NCI-H2171 treated with DMSO at 0.1 percent for 48 hours (cell line): ENCODE measurements at regions not wholly inside any gene's neighbourhood (a gene's known extent, or its start where the extent isn't known, plus 50 kb on each side); places are given as distances from the start of the nearest gene placed in this dataset.
A peak's percentile ranks its signal among the peaks of the same experiment; 100 is the strongest.

Experiments used
- DNase-seq: peaks from one replicate; lab custom pipeline; 2025; lab: John Stamatoyannopoulos, UW

DNA sequence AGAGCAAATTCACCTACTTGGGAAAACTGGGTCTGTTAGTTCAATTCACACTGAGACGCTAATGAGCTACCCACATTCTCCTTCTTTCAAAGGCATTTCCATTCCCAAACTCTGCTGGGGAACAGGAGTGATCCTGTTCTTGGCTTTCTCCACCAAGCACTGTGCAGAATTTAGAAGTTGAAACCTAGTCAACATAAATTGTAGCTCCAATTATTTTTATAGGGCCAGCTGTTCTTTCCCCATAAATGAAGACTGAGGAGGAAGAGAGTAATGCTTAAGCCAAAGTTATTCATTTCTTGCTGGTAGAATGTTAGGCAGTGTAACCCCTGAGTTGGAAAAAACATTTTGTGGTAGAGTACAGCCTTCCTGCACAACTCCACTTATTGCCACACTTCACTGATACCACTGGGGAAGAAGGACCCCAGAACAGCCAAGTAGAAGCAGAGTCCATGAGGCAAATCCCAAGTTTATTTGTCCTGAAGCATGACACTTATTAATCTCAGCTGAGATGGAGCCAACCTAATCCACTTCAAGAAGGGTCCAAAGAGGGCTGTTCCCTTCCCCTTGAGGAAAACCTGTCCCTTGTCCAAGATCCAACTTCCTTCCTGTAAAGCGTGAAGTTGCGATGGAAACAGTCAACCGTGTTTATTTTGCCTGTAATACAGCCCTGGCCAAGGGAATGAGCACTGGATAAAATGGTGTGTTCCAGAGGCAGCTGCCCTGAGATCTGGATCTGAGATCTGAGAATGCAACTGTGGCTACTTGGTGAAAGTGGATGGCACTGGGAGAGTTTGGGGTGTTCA lies 151.8 kb downstream of the TBX5 start:
- DNase-seq: no peak

DNA sequence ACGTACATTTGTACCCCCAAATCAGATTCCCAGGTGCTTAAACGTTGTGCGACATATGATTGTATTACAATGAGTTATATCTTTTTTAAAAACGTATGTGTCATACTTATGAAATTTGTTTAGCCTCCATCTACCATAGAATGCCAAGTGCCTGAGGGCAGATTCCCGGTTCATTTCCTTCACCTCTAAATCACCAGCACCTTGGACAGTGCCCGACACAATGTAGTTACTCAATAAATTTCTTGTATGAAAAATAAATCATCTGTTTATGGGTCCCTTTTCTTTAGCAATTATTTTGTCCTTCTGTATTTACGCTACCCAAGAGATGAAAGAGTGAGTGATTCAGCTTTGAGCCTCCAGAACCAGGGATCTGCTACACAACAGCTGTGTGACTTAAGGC lies 157.4 kb downstream of the TBX5 start:
- no peak for DNase-seq

DNA sequence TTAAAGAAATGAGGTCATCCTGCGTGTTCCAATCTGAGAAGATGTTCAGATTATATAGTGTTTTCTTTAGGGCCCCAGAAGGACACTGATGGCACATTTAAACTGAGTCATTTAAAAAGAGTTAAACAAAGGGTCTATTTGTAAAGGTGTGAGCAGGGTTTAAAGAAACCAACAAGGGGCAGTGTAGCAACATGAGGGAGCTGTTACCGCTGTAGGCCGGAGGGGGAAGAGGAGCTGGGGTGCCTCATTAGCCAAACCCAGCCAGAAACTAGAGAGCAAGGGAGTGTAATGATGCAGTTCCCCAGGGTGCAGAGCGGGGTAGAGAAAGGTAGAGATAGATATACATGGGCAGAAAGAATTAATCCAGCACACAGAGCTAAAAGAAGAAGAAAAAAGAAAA lies 160.4 kb downstream of the TBX5 start:
- no peak for DNase-seq

DNA sequence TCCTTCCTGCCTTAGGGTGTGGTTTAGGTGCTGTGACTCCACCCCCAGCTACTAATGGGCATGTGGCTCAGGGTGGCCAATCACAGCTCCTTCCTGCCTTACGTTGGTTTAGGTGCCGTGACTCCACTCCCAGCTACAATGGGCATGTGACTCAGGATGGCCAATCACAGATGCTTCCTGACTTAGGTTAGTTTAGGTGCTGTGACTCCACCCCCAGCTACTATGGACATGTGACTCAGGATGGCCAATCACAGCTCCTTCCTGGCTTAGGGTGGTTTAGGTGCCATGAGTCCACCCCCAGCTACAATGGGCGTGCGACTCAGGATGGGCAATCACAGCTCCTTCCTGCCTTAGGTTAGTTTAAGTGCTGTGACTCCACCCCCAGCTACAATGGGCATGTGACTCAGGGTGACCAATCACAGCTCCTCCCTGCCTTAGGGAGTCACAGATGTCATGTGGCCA lies 163.9 kb downstream of the TBX5 start:
- DNase-seq: peak; percentile 51

DNA sequence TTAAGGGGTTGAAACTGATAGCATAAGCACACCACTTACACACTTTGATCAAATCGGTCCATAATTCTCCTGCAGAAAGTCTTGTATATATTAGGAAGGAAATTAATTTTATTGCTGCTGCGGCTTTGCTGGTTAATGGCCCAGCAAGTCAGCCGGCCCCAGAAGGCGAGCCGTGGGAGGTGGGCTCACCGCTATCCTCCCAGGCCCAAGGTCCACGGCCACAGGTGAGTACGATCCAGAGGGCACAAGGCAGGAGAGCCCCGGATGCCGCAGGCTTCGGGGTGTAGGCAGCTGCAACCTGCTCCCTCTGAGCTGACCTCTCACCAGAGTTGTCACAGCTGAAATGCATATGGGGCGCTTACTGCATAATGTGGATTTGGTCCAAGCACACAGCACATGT lies 165.7 kb downstream of the TBX5 start:
- no peak for DNase-seq

DNA sequence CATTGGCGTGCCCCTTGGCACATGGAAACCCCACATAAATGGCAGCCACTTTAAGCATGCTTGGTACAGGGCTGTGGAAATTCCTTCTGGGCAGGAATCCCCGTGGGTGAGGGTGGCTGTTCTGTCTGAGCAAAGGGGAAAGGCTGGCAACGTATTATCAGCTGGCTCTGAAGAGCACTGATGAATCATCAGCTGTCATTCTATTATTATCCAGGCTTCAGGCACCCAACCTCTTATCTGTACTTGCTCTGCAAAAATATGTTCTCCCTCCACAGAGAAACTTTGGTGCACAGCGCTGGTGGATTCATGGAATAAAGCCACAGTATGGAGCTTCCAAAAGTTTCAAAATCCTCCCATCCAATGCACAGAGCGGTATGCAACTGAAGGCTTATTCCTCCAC lies 167.1 kb downstream of the TBX5 start:
- DNase-seq: no peak

DNA sequence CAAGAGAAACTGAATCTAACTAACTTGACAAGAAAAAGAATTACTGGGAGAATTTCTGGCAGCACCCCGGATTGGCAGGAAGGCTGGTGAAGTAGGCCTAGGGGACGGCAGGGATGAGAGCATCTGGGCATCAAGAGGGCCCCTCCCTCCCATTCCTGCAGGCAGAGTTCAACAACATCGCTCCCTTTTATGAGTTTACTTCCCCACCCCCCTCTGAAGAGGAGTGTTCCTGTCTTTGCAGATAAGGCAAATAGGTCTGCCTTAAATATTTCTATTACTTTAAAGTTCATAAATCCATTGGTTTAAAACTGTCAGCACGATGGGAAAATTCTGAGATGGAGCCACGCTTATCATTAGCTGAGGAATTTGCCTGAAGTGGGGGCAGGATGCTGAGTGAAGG lies 168.7 kb downstream of the TBX5 start:
- no peak for DNase-seq

DNA sequence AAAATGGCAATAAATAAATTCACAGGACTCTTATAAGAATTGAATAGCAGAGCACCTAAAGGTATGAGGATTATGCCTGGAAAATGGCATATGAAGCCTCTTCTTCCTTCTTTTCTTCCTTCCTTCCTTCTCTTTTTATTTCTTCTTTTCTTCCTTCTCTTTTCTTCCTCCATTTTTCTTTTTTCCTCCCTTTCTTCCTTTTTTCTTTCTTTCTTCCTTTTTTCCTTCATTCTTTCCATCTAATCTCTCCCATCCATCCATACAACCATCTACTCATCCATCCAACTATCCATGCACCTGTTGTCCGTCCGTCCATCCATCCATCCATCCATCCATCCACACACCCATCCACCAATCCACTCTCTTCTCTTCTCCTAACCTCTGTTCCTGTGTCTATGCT lies 173.8 kb downstream of the TBX5 start:
- DNase-seq: no peak

DNA sequence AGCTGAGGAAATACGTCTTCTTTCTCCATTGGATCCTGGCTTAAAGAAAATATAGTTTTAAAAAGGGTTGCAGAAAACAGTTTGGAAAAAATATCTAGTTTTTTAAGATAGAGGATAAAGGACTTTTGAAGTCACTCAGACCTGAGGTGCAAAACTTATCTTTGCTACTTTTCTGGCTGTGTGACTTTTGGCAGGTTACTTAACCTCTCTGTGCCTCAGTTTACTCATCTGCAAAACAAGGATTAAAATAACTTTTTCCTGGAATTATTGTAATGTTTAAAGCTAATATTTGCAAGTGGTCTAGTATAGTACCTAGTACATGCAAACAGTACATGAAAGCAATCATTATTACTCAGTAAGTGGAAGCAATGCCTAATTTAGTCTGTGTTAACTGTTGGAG lies 176.8 kb downstream of the TBX5 start:
- DNase-seq: no peak

DNA sequence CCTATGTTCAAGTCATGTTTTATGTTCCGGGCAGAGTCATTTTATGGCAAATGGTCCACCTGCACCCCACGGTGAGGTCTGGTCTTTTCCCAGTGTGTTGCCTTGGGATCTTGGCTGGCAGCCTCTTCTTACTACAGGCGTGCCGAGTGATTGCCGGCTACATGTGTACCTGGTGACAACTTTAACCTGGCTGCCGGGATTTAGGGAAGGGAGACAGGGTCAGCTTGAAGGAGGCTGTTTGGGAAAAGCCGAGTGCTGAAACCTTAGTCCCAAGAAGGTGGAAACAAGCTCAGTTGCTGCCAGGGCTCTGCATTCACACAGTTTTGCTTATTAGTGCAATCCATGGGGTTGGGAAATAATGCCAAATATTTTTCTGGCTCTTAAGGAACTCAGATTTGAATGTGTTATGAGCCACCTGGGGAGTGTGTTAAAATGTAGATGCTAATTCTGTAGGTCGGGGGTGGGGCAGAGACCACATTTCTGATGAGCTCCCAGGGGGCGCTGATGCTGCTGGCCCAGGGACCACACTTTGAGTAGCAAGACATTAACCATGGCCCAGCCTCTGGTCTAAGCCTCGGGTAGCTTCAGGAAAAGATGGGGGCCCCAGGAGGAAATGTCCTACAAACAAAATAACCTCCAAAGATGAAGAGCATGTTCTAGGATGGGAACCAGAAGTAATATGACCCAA lies 179.6 kb downstream of the TBX5 start:
- DNase-seq: no peak

DNA sequence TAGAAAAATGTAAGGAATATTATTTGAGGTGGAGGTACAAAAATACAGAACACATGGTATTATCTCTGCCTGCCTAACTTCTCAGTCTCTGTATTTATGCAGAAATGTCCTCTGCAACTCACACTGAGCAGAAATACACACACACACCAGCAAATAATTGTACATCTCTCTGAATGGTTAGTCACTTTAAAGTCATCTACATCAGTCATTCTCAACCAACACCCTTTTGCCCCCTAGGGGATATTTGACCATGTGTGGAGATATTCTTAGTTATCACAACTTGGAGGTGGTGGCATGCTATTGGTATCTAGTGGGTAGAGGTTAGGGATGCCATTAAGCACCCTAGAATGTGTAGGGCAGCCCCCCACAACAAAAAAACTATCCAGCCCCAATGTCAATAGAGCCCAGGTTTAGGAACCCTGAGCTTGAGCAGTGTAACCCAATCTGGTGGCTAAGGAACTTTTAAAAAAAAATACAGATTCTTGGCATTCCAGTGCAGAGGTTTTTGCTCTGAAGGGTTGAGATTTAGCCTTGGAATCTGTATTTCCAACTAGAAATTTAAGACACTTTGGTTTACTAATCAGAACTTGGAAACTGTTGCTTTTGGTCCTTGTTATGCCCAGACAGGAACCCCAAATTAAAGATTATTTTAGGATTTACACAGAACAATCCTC lies 183.8 kb downstream of the TBX5 start:
- no peak for DNase-seq

DNA sequence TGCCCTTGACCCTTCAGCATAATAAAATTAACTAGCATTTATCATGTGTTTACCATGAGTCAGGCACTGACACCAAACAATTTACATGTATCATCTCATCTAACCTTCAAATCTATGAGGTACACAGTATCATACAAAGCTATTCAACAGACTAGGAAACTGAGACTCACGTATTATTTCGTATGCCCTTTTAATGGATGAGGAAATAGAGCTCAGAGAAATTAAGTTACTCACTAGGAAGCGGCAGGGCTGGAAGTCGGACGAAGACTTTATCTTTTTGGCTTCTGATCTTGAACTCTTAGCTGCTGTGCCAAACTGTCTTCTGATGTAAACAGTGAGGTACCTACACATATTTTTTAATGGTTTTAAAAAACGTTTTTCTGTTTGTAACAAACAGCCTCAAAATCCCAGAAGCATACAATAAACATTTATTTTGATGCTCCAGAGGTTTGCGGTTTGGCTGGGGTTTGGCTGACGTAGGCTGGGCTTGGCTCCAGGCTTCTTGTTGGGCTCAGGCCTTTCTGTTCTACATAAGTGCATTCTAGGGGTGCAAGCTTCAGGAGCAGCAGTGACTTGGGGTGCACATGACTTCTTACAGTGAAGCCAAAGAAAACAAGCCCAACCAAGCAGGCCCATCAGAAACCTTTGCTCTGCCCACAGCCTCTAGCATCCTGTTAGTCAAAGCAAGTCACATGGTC lies 184.7 kb downstream of the TBX5 start:
- DNase-seq: no peak

DNA sequence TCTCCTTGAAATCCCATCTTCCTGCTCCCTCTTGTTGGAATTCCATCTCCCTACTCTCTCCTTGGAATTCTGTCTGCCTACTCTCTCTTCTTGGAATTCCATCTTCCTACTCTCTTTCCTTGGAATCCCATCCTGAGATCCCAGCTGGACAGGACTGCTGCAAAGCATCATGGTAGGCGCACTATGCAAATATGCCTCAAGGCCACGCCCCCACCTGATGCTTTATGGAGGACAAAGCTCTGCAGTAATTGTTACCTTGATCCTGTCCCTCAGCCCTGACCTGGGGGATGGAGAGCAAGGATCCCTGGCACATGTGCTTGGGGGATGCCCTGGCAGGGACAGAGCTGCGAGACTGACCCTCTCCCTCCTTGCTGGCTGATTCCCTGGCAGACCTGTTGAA lies 185.6 kb downstream of the TBX5 start:
- no peak for DNase-seq

DNA sequence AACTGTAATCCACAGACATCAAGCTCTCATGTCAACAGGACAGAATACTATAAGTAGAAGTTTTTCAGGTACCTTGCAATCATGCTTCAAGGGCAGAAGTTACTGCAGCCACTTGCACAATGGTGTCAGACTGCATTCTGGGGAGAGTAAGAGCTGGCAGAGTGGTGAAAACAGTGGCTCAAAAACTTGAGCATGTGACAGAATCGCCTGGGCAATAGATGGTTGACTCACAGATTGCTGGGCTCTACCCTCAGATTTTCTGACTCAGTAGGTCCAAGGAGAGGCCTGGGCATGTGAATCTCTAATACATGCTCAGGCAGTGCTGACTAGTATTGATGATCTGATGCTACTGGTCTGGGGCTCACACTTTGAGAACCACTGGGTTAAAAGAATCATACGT lies 187.8 kb downstream of the TBX5 start:
- no peak for DNase-seq

DNA sequence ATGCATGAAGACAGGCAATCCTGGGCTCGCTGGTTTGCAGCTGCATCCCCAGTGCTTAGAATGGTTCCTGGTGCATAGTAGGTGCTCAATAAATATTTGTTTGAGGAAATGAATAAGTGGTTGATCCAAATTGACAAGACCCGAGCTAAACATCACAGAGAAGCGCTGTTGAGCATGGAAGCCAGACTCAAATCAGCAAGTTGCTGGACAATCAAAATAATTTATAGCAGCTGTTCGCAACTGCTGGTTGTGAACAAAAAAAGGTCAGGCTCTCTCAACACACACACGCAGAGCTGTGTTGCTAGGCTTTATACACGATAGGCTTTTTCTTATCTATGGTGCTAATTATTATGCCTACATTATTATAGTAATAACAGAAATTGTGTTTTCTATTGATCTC lies 190.2 kb downstream of the TBX5 start:
- DNase-seq: no peak

DNA sequence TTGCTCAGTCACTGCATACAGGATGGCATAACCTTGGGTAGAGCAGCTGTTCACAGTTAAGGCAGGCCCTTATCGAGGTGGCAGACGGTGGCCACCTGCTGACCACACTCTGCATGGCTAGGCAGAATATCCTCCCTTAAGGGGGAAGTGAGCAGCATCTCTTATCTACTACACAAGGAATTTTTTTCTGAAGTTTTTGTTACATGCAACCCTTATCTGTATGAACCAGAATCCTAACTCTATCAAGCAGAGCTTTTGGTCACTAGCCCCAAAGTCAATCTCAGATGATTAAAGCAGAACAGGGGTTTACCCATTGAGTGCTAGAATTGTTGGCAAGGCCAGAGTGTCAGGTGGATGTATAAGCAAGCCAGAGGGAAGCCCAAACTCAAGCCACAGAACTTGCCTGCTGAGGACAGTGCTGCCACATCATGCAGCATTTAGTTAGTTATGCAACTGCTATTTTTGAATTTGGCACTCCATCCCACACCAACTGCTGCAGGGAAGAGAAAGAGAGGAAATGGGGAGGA lies 192.8 kb downstream of the TBX5 start:
- DNase-seq: no peak

DNA sequence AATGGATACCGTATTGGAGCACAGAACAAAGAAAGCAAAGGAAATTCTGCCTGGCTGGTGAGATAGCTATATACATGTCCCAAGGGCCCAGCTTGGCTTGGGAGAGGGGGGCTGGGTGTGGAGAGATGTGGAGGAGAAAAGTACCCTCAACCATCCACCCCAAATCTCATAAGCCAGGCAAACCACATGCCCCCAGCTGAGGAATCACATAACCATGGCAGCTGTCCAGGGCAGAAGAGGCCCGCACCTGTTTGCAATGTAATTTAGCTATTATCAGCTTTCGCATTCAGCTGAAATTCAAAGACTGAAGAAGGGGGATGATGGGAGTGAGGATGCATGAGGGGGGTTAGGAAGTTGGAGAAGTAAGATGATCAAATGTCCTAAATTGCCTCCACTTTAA lies 196.1 kb downstream of the TBX5 start:
- DNase-seq: peak; percentile 93

DNA sequence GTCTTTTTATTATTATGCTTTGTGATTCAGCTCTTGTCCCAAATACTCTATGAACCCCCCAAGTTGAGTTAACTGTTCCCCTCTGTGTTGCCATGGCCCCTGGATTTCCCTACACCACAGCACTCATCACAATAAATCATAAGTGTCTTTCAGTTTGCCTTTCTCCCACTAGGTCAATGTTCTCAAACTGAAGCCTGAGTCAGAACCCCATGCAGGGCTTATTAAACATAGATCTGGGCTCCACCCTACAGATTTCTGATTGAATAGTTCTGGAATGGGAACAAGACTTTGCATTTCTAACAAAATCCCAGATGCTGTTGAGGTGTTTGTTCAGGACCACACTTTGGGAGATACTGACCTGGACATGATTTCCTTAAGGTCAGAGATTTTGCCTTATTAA lies 199.4 kb downstream of the TBX5 start:
- no peak for DNase-seq

DNA sequence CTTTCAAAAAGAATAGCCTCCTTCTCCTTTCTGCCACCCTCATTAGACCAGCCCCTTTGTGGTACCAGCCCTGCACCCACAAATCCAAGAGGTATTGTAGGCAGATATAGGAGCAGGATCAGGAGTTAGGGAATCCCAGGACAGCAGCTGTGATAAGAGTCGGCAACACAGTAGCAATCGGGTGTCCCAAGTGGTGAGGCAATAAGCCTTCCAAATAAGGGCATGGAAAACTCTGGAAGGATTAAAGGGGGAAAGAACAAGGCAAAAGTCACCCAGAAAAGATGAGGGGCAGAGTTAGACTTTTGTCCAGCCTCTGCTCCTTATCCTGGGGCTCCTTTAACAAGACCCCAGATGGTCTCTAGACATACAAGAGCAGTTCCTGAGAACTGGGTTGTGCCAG lies 204.2 kb downstream of the TBX5 start:
- no peak for DNase-seq

DNA sequence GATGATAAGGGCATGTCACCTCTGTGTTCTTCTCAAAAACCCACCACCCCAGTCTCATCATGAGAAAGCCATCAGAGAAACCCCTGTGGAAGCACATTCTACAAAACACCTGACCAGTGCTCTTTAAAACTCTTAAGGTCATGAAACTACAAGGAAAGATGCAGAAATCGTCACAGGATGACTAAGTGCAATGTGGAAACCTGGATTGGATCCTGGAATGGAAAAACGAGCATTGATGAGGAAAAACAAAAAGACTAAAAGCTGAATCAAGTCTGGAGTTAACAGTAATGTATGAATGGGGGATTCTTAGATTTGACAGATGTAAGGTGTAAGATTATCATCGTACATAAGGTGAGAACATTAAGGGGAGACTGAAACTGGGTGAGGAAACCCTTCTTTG lies 211.0 kb downstream of the TBX5 start:
- no peak for DNase-seq

DNA sequence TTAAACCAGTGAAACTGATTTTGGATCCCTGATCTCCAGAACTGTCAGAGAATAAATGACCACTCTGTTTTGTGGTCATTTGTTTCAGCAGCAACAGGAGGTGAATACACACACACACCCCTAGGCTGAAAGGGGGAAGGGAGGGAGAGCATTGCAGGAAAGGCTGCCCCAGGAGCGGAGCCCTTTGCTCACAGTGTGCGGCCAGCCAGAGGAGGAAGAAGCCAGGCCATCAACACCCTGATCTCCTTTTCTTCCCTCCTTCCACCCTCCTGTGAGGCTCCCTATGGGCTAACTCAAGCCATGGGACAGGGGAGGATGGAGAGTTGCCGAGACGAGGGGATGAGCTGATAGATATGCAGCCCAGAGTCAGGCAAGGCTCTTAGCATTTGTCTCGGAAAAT lies 211.9 kb downstream of the TBX5 start:
- no peak for DNase-seq

DNA sequence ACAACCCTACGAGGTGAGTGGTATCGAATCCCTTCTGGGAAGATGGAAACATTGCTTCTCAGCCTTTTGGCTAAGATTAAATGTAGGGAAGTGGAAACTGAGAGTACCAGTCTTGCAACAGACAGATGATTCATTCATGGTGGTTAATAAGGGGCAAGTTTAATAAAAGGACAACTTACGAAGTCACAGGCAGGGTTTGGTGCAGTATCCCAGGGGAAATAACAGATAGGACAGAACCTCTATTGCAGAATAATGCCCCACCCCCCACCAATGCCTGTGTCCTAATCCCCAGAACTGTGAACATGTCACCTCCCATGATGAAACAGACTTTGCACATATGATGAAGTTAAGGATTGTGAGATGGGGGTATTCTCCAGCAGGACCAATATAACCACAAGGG lies 212.5 kb downstream of the TBX5 start:
- DNase-seq: no peak
